Gastrocnemius medialis (tissue), 4 donors: ENCODE measurements at regions not wholly inside any gene's neighbourhood (a gene's known extent, or its start where the extent isn't known, plus 50 kb on each side); places are given as distances from the start of the nearest gene placed in this dataset.

ENCODE experiments used
- ATAC-seq, 2 donors: fragments of 150-250 bp; one replicate each; pipeline ENCODE4 v1.9.1; 2016
- DNase-seq, 2 donors: peaks; one replicate each; pipeline ENCODE4 v3.0.0-alpha.2; 2019
- H3K27ac ChIP-seq, 4 donors: fragments of 200-600 bp; sonication (generic); 1 replicate in 1 of 4; 2 replicates in 3 of 4; pipeline ENCODE4 v1.5.1; 2016 to 2018; ENCODE audit warnings: mild to moderate bottlenecking in 2 of 4, moderate library complexity in 1 of 4
- H3K27me3 ChIP-seq, 3 donors: fragments of 200-600 bp; sonication (generic) in 2 of 3; 1 replicate in 1 of 3; 2 replicates in 2 of 3; pipeline versions ENCODE4 v1.5.1 to v1.6.0; 2016 to 2019; ENCODE audit warnings: mild to moderate bottlenecking in 1 of 3, moderate library complexity in 1 of 3
- H3K36me3 ChIP-seq, 2 donors: fragments of 200-600 bp; sonication (generic) in 1 of 2; one replicate each; pipeline ENCODE4 v1.5.1; 2017 to 2018
- H3K4me1 ChIP-seq, 2 donors: fragments of 200-600 bp; sonication (generic) in 1 of 2; one replicate each; pipeline ENCODE4 v1.5.1; 2016 to 2017; ENCODE audit warnings: mild to moderate bottlenecking in 2 of 2
- H3K4me3 ChIP-seq, 4 donors: fragments of 200-600 bp; sonication (generic) in 3 of 4; 1 replicate in 1 of 4; 2 replicates in 3 of 4; pipeline ENCODE4 v1.5.1; 2016 to 2019; ENCODE audit warnings: mild to moderate bottlenecking in 2 of 4
- H3K9me3 ChIP-seq, 3 donors: fragments of 200-600 bp; sonication (generic) in 2 of 3; 1 replicate in 1 of 3; 2 replicates in 2 of 3; pipeline ENCODE4 v1.5.1; 2016 to 2019
- CTCF ChIP-seq, 5 experiments: fragments of 450-650 bp in 3 of 5; fragments of 200-600 bp in 2 of 5; sonication (generic) in 2 of 5; IDR thresholded peaks in 4 of 5; conservative IDR thresholded peaks in 1 of 5; 1 replicate in 4 of 5; 2 replicates in 1 of 5; pipeline ENCODE4 v1.5.1; 2016 to 2019; ENCODE audit warnings: antibody characterized with exemption in 5 of 5, mild to moderate bottlenecking in 3 of 5, moderate library complexity in 3 of 5
- POLR2A ChIP-seq, 2 donors: fragments of 450-650 bp; IDR thresholded peaks; one replicate each; pipeline ENCODE4 v1.6.1; 2017; ENCODE audit warnings: antibody characterized with exemption in 2 of 2, mild to moderate bottlenecking in 2 of 2, moderate library complexity in 2 of 2
- in situ Hi-C, 4 donors: fragments of 200-750 bp; cut with MboI; loops; one replicate each; pipeline versions ENCODE4 v1.15.0 to v1.8.0; 2017; ENCODE audit warnings: low sequenced_read_pairs in 4 of 4
- intact Hi-C: fragments of 100-400 bp; cut with DNase I; formaldehyde crosslinking; loops from one replicate; pipeline ENCODE4 v1.15.1; 2023; ENCODE audit warnings: low total_unique reads

DNA sequence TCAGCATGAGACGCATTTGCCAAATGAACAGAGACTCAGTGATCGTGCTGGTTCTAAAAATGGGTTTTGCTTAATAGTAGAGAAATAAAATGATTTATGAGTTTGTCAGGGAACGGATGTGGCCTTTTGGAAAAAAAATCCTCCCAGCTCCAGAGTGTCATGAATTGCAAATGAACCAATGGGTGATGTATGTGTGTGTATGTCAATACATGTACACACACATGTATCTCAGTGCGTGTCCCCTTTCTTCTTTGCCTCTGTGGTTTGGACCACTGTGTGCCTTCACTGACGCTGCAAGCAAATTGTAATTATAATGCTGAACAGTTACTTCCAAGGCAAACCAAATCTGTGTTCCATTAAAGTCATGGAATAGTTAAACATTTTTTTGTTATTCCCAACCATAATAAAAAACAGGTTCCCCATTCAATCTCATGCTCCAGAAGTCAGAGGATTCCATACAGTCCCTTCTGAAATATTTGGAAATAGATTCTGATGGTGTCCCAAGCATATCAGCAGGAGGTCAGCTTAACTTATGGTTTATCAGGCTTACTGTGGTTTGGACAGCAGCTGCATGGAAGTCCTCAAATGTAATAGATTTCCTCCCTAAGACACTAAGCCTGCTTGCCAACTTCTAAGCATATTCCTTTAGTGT lies 630.5 kb downstream of the ACTL7B start:
- in situ Hi-C loops = no loop called here
- H3K9me3 ChIP-seq = no peaks in the 10 kb centered on the region
- no peak for ATAC-seq

DNA sequence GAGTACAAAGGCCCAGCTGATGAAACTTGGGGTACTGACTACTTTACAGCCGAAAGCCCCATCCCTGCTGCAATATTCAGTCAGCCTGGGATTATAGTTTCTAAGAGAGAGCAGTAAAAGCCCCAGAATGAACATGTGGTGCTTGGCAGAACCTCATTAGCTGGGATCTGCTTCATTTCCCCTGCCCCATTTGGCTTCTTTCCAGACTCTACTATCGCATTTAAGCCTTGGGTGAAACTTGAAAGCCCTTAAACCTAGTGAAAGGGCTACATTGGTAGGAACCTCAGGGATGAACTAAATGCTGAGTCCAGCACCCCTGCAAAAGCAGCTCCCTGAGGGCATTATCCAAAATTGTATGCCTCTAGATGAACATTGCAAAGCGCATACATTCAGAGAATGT lies 631.1 kb downstream of the ACTL7B start:
- Histone ChIP-seq H3K27me3 (no peaks in the 10 kb centered on the region), H3K36me3 (no peaks in the 10 kb centered on the region), H3K4me3 (no peak overlapping the region), H3K27ac (no peak overlapping the region), H3K4me1 (no peaks in the 10 kb centered on the region), H3K9me3 (no peaks in the 10 kb centered on the region)
- ATAC-seq = no peak
- in situ Hi-C loops (no loop called here), intact Hi-C loops (no loop called here)
- TF ChIP-seq POLR2A (IDR thresholded peaks at IDR 0.05) (no peak), CTCF (IDR thresholded peaks at IDR 0.05 in 4 of 5, conservative IDR thresholded peaks at IDR 0.05 in 1 of 5) (no peak)
- DNase-seq = no peak

More for the DNA sequence above, 630.5 kb downstream of the ACTL7B start:
- no peak for DNase-seq
- no peaks in the 10 kb centered on the region for H3K4me1 ChIP-seq
- no peak overlapping the region for H3K27ac ChIP-seq
- H3K27me3 ChIP-seq = no peaks in the 10 kb centered on the region
- intact Hi-C loops = no loop called here
- H3K4me3 ChIP-seq = no peak overlapping the region
- H3K36me3 ChIP-seq = no peaks in the 10 kb centered on the region
- TF ChIP-seq CTCF (IDR thresholded peaks at IDR 0.05 in 4 of 5, conservative IDR thresholded peaks at IDR 0.05 in 1 of 5) = no peak
- TF ChIP-seq POLR2A (IDR thresholded peaks at IDR 0.05) = no peak

- Histone ChIP-seq H3K4me3 (no peak overlapping the region), H3K36me3 (no peaks in the 10 kb centered on the region), H3K9me3 (no peaks in the 10 kb centered on the region), H3K27me3 (no peaks in the 10 kb centered on the region), H3K4me1 (no peaks in the 10 kb centered on the region), H3K27ac (no peak overlapping the region)
- in situ Hi-C loops = no loop called here
- intact Hi-C loops = no loop called here
- TF ChIP-seq CTCF (IDR thresholded peaks at IDR 0.05 in 4 of 5, conservative IDR thresholded peaks at IDR 0.05 in 1 of 5) (no peak), POLR2A (IDR thresholded peaks at IDR 0.05) (no peak)
- DNase-seq (no peak), ATAC-seq (no peak)
Observed at GRCh38 chr9:108219664-108220063, 636.1 kb downstream of the ACTL7B start.

- in situ Hi-C loops = no loop called here
- DNase-seq (no peak), ATAC-seq (no peak)
- no peaks in the 10 kb centered on the region for H3K9me3 ChIP-seq
- intact Hi-C loops = no loop called here
- TF ChIP-seq POLR2A (IDR thresholded peaks at IDR 0.05) (no peak), CTCF (IDR thresholded peaks at IDR 0.05 in 4 of 5, conservative IDR thresholded peaks at IDR 0.05 in 1 of 5) (no peak)
- H3K4me3 ChIP-seq = no peak overlapping the region
- H3K4me1 ChIP-seq = no peaks in the 10 kb centered on the region
- H3K27ac ChIP-seq = no peak overlapping the region
- H3K27me3 ChIP-seq = no peaks in the 10 kb centered on the region
- H3K36me3 ChIP-seq = no peaks in the 10 kb centered on the region
Observed at GRCh38 chr9:108217431-108218349, 638.1 kb downstream of the ACTL7B start.
